ENCODE measurements at regions not wholly inside any gene's neighbourhood (a gene's known extent, or its start where the extent isn't known, plus 50 kb on each side); places are given as distances from the start of the nearest gene placed in this dataset.

GRCh38 chr13:40168425-40169166 is 497.8 kb downstream of the FOXO1 start:
- intact Hi-C loops (cut with DNase I, micrococcal nuclease): no loop called here
- Histone ChIP-seq H3K4me3 (no peak overlapping the region), H3K36me3 (ENCODE audit: low read depth) (no peaks in the 10 kb centered on the region), H3K9me3 (no peaks in the 10 kb centered on the region), H3K4me1 (ENCODE audit: low read depth) (no peaks in the 10 kb centered on the region)
- no peak for TF ChIP-seq CTCF (IDR thresholded peaks at IDR 0.05)
- no peak for ATAC-seq
- DNase-seq: no peak

- H3K9me3 ChIP-seq: no peaks in the 10 kb centered on the region
- DNase-seq: no peak
- intact Hi-C loops (cut with DNase I, micrococcal nuclease): no loop called here
- no peaks in the 10 kb centered on the region for H3K4me1 ChIP-seq (ENCODE audit: low read depth)
- no peak for TF ChIP-seq CTCF (IDR thresholded peaks at IDR 0.05)
- no peak overlapping the region for H3K4me3 ChIP-seq
- no peaks in the 10 kb centered on the region for H3K36me3 ChIP-seq (ENCODE audit: low read depth)
- ATAC-seq: no peak
Measured at GRCh38 chr13:40169476-40169875, 497.0 kb downstream of the FOXO1 start.

DNA sequence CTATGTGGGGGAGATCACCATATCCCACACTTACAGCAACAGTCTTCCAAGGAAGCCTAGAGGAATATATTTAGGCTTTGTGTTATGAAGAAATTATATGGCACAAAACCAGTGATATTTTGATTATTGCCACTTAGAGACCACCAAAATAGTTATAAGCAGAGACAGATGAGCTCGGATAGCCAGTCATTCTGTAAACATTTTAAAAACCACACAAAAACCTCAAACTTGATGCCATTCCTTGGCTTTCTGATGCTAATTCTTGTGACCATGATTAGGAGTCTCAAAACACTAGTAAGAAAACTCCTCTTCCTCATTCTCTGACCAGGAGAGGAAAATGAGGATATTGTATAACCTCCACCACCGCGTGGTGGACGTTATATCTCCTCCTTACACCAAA is 496.4 kb downstream of the FOXO1 start:
- no peak for ATAC-seq
- H3K4me1 ChIP-seq (ENCODE audit: low read depth): no peaks in the 10 kb centered on the region
- TF ChIP-seq CTCF (IDR thresholded peaks at IDR 0.05): no peak
- no peaks in the 10 kb centered on the region for H3K9me3 ChIP-seq
- no peaks in the 10 kb centered on the region for H3K36me3 ChIP-seq (ENCODE audit: low read depth)
- intact Hi-C loops (cut with DNase I, micrococcal nuclease): no loop called here
- H3K4me3 ChIP-seq: no peak overlapping the region
- no peak for DNase-seq

DNA sequence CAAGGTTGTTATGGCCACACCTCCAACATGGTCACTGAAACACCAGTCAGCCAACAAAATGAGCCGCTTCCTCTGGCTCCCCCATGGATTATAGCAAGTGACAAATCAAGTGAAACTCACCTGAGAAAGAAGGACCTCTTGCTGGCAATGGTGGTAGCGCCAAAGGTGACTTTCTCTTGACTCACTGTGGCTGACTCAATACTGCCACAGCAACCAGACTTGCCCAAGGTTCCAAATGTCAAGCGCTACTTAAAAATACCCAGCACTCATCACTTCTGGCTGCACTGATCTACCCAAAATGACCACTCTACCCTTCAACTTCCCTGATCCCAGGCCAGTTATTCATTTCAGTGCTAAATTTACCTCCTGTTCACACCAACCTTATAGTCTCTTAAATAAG is 495.5 kb downstream of the FOXO1 start:
- intact Hi-C loops (cut with DNase I, micrococcal nuclease): no loop called here
- DNase-seq (no peak), ATAC-seq (no peak)
- Histone ChIP-seq H3K36me3 (ENCODE audit: low read depth) (no peaks in the 10 kb centered on the region), H3K4me1 (ENCODE audit: low read depth) (no peaks in the 10 kb centered on the region), H3K4me3 (no peak overlapping the region), H3K9me3 (no peaks in the 10 kb centered on the region)
- no peak for TF ChIP-seq CTCF (IDR thresholded peaks at IDR 0.05)

DNA sequence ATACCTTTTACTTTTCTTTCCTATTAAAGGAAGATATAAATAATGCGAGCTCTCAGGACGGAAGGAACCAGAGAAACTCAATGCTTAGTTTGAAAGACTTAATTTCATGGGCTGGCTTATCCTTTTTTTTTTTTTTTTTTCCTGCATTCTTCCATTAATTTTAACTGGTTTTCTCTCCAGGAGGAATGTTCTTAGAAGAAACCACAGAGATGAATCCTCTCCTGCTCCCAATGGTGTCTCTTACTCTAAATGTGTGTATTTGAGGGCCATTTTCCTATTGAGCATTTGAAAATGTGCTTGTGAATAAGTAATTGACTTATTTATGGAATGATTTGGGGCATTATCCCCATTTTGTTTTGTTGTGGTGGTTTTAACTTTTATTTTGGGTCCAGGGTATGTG is 494.9 kb downstream of the FOXO1 start:
- Histone ChIP-seq H3K9me3 (no peaks in the 10 kb centered on the region), H3K4me3 (no peak overlapping the region), H3K36me3 (ENCODE audit: low read depth) (no peaks in the 10 kb centered on the region), H3K4me1 (ENCODE audit: low read depth) (no peaks in the 10 kb centered on the region)
- intact Hi-C loops (cut with DNase I, micrococcal nuclease): no loop called here
- no peak for TF ChIP-seq CTCF (IDR thresholded peaks at IDR 0.05)
- DNase-seq: no peak
- ATAC-seq: no peak

Data from mucosa of descending colon (tissue), 3 donors.